Activated T-helper 1 cell treated with anti-CD3 and anti-CD28 coated beads, Interleukin-12 subunit alpha, Interleukin-12 subunit beta, Interleukin-2, Interleukin-4 antibody, amounts not matched to agents 30 ng/mL and 10 ng/mL and 1 ng/mL, durations not matched to agents 14 hours and 24 hours and 36 hours (primary cell): ENCODE measurements at regions not wholly inside any gene's neighbourhood (a gene's known extent, or its start where the extent isn't known, plus 50 kb on each side); places are given as distances from the start of the nearest gene placed in this dataset.
"Not testable (repeated sequence)": the region's sequence is repeated elsewhere in the genome, so short reads cannot be mapped to it uniquely, and the experiment has no call there.

Source experiments
- DNase-seq: peaks from one replicate; pipeline ENCODE4 v3.0.0; 2021; ENCODE audit warnings: low spot score
- H3K27ac Mint-ChIP-seq: one replicate; pipeline ENCODE4 v1.8.0; 2021; ENCODE audit warnings: mild to moderate bottlenecking, mixed read lengths
- H3K27me3 Mint-ChIP-seq: one replicate; pipeline ENCODE4 v1.8.0; 2022; ENCODE audit warnings: mild to moderate bottlenecking, moderate library complexity, mixed read lengths; ENCODE audit not compliant: insufficient read depth
- H3K36me3 Mint-ChIP-seq: one replicate; pipeline ENCODE4 v1.8.0; 2021; ENCODE audit warnings: low read depth, mixed read lengths
- H3K4me1 Mint-ChIP-seq: one replicate; pipeline ENCODE4 v1.8.0; 2021; ENCODE audit warnings: low read depth, mixed read lengths
- H3K4me3 Mint-ChIP-seq: one replicate; pipeline ENCODE4 v1.8.0; 2021; ENCODE audit warnings: mild to moderate bottlenecking, moderate library complexity, mixed read lengths
- H3K9me3 Mint-ChIP-seq: one replicate; pipeline ENCODE4 v1.8.0; 2021; ENCODE audit warnings: mixed read lengths
- intact Hi-C: fragments of 100-400 bp; cut with micrococcal nuclease; formaldehyde crosslinking; loops from one replicate; pipeline ENCODE4 v1.15.1; 2024

DNA sequence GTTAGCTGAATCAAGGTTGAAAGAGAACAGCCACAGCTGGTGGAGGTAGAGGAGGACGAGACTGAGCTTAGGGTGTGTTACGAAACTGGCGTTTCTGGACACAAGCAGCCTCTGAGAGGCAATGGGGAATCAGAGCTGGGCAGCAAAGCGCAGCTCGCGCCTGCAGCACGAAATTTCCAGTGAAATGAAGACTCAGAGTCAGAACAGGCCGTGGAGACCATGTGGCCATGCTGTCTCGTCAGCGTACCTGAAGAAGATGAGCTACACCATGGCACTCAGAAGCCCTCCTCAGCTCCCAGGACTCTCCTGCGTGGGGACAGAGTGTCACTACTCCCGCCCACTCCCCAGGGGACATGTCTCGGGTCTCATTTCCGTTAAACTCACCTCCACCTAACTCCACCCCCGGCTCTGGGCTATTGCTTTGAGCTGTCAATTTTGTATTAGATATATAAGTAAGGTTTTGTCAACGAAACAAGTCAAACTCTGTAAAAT lies 256.9 kb downstream of the ERMARD start:
- no peak for DNase-seq
- Mint-ChIP-seq H3K36me3 (no peaks in the 10 kb centered on the region), H3K4me3 (no peak overlapping the region), H3K9me3 (peaks cover 19% of the 10 kb centered on the region), H3K4me1 (no peaks in the 10 kb centered on the region), H3K27me3 (peaks cover 6% of the 10 kb centered on the region), H3K27ac (no peak overlapping the region)
- intact Hi-C loops, result no loop called here

DNA sequence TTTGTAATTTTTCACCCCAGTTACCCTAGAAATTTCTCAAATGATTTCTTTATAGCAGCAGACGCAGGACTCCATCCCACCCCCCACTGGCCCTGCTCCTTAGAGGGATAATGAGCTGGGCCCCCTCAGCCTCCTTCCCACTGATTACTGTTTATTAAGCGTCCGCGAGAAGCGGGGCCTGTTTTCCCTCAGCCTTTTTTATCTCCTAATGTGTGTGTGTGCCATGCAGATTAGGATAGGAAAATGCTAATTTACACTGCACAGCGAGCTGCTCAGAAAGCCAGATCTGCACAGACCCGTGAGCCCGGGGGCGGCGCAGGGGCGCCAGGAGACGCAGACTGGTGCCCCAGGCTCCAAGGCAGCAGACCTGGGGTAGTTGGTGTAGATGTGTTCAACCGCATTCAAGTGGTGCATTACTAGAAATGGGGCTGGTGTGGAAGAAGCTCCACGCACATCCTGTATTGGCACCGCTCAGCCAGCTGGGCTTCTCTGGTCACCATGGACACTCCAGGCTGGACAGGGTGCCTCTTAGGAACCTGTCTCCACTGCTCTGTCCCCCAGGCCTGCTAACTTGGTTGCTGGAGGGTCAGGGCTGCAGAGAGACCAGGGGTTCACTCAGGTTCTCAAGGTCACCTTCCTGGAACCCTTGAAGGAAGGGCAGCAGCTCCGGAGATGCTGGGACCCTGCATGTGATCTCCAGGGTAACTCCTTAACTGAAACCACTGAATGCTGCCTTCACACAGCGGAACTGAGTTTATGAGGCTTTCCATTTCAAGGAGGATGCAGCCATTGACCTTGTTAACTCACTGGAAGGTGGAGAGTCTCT lies 256.3 kb downstream of the ERMARD start:
- H3K36me3 Mint-ChIP-seq, result no peaks in the 10 kb centered on the region
- intact Hi-C loops, result no loop called here
- DNase-seq, result no peak
- H3K27ac Mint-ChIP-seq, result no peak overlapping the region
- peaks cover 6% of the 10 kb centered on the region for H3K27me3 Mint-ChIP-seq
- H3K4me1 Mint-ChIP-seq, result no peaks in the 10 kb centered on the region
- no peak overlapping the region for H3K4me3 Mint-ChIP-seq
- peaks cover 26% of the 10 kb centered on the region for H3K9me3 Mint-ChIP-seq

GRCh38 chr6:170006900-170007467 lies 255.6 kb downstream of the ERMARD start:
- no peaks in the 10 kb centered on the region for H3K4me1 Mint-ChIP-seq
- no peak for DNase-seq

GRCh38 chr6:170006071-170006899 lies 254.9 kb downstream of the ERMARD start:
- Mint-ChIP-seq H3K27me3 (peaks cover under 1% of the 10 kb centered on the region), H3K4me1 (no peaks in the 10 kb centered on the region), H3K9me3 (peaks cover 32% of the 10 kb centered on the region), H3K27ac (no peak overlapping the region), H3K36me3 (no peaks in the 10 kb centered on the region), H3K4me3 (no peak overlapping the region)
- DNase-seq, result no peak
- intact Hi-C loops, result no loop called here

More at GRCh38 chr6:170006900-170007467, 255.6 kb downstream of the ERMARD start:
- no peak overlapping the region for H3K4me3 Mint-ChIP-seq
- H3K36me3 Mint-ChIP-seq, result no peaks in the 10 kb centered on the region
- peaks cover 5% of the 10 kb centered on the region for H3K27me3 Mint-ChIP-seq
- intact Hi-C loops, result no loop called here
- peaks cover 32% of the 10 kb centered on the region for H3K9me3 Mint-ChIP-seq
- no peak overlapping the region for H3K27ac Mint-ChIP-seq

GRCh38 chr6:170005665-170006064 lies 254.2 kb downstream of the ERMARD start:
- intact Hi-C loops, result no loop called here
- no peaks in the 10 kb centered on the region for H3K27me3 Mint-ChIP-seq
- no peak overlapping the region for H3K4me3 Mint-ChIP-seq

DNA sequence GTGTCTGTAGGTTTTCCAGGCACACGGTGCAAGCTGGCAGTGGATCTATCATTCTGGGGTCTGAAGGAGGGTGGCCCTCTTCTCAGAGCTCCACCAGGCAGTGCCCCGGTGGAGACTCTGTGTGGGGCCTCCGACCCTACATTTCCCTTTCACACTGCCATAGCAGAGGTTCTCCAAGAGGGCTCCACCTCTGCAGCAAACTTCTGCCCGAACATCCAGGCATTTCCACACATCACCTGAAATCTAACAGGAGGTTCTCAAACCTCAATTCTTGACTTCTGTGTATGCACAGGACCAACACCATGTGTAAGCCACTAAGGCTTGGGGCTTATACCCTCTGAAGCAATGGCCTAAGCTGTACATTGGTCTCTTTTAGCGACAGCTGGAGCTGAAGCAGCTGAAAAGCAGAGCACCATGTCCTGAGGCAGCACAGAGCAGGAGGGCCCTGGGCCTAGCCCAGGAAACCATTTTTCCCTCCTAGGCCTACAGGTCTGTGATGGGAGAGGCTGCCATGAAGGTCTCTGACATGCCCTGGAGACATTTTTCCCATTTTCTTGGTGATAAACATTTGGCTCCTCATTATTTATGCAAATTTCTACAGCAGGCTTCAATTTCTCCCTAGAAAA lies 253.3 kb downstream of the ERMARD start:
- no peaks in the 10 kb centered on the region for H3K36me3 Mint-ChIP-seq
- H3K9me3 Mint-ChIP-seq, result peaks cover 32% of the 10 kb centered on the region
- no peaks in the 10 kb centered on the region for H3K4me1 Mint-ChIP-seq
- DNase-seq, result no peak
- no peak overlapping the region for H3K4me3 Mint-ChIP-seq
- no peaks in the 10 kb centered on the region for H3K27me3 Mint-ChIP-seq
- intact Hi-C loops, result no loop called here
- no peak overlapping the region for H3K27ac Mint-ChIP-seq

More at GRCh38 chr6:170005665-170006064, 254.2 kb downstream of the ERMARD start:
- H3K27ac Mint-ChIP-seq, result no peak overlapping the region
- peaks cover 32% of the 10 kb centered on the region for H3K9me3 Mint-ChIP-seq
- no peaks in the 10 kb centered on the region for H3K4me1 Mint-ChIP-seq
- no peak for DNase-seq
- H3K36me3 Mint-ChIP-seq, result no peaks in the 10 kb centered on the region

DNA sequence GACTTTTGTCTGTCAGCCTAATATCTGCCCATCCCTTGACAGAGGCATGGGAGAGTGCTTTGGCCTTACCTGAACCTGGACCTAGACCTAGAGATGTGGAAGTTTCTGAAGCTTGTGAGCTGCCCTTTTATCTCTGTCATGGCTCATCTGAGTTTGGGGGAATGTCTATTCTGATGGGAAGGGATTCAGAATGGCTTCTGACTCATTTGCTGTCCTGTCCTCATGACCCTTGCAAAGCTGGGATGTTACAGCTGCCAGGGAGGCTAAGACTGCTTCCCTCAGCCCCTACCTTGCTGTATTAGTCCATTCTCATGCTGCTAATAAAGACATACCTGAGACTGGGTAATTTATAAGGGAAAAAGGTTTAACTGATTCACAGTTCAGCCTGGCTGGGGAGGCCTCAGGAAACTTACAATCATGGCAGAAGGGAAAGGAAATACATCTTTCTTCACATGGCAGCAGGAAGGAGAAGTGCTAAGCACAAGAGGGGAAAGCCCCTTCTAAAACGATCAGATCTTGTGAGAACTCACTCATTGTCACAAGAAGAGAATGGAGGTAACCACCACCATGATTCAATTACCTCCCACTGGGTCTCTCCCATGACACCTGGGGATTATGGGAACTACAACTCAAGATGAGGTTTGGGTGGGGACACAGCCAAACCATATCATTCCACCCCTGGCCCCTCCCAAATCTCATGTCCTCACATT lies 252.2 kb downstream of the ERMARD start:
- H3K9me3 Mint-ChIP-seq, result peaks cover 32% of the 10 kb centered on the region
- H3K4me1 Mint-ChIP-seq, result no peaks in the 10 kb centered on the region
- intact Hi-C loops, result no loop called here
- no peak overlapping the region for H3K4me3 Mint-ChIP-seq
- no peak for DNase-seq
- H3K27me3 Mint-ChIP-seq, result no peaks in the 10 kb centered on the region
- no peak overlapping the region for H3K27ac Mint-ChIP-seq
- no peaks in the 10 kb centered on the region for H3K36me3 Mint-ChIP-seq

DNA sequence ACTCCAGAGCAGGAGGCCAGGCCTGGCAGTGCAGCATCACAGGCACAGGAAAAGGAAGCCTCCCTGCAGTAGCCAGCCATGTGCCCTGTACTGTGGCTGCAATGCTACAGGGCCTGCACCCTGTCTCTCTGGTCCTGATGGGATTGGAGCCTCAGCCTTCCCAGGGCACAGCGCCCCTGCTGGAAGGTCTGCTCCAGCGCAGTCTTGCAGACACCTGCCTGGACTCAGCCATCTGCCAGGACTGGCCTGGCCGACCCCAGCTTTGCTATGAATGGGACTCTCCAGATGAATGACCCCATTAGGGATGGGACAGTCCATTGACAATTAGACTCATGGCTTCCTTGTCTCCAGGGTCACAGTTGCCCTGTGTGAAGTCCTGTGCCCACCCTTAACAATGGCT lies 251.6 kb downstream of the ERMARD start:
- no peak for DNase-seq
- no peak overlapping the region for H3K4me3 Mint-ChIP-seq

DNA sequence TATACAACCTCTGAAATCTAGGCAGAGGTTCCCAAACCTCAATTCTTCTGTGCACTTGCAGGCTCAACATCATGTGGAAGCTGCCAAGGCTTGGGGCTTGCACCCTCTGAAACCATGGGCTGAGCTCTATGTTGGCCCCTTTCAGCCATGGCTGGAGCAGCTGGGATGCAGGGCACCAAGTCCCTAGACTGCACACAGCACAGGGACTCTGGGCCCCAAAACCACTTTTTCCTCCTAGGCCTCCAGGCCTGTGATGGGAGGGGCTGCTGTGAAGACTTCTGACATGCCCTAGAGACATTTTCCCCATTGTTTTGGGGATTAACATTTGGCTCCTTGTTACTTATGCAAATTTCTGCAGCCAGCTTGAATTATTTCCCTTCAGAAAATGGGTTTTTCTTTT lies 250.4 kb downstream of the ERMARD start:
- peaks cover 32% of the 10 kb centered on the region for H3K9me3 Mint-ChIP-seq
- H3K27me3 Mint-ChIP-seq, H3K4me1 Mint-ChIP-seq, H3K27ac Mint-ChIP-seq, intact Hi-C loops, H3K36me3 Mint-ChIP-seq, H3K4me3 Mint-ChIP-seq, DNase-seq: not testable (repeated sequence)

More for the DNA sequence above, 251.6 kb downstream of the ERMARD start:
- peaks cover 32% of the 10 kb centered on the region for H3K9me3 Mint-ChIP-seq
- no peaks in the 10 kb centered on the region for H3K4me1 Mint-ChIP-seq
- no peaks in the 10 kb centered on the region for H3K27me3 Mint-ChIP-seq
- no peaks in the 10 kb centered on the region for H3K36me3 Mint-ChIP-seq
- intact Hi-C loops, result no loop called here
- no peak overlapping the region for H3K27ac Mint-ChIP-seq

DNA sequence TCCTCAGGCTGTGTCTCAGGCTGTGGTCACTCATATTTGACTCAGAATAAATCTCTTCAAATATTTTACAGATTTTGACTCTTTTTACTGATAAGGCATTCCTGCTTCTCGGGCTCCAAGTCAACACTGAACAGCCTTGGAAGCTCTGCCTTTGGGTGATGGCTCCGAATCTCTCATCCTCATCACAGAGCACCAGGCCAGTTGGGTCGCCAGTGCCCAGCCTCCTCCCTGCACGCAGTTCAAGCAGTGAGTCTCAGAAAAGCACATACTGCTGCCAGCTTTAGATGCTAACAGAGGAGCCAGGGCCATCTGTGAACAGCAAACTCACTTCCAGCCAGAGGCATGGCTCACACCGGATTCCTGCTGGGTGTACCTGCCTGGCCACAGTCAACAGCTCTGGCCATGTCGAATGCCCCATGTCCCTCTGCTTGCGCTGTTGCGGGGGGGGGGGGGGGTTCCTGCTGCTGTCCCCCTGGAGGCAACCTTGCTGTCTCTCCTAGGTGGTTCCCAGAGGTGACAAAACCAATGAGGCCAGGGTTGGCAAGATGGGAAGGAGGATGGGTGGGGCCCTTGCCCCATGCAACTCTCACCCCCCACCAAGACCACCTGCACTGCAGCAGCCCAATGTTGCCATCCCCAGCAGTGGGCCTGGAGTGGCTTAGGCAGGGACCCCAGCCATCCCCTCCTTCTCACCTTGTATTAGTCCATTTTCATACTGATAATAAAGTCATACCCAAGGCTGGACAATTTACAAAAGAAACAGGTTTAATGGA lies 248.8 kb downstream of the ERMARD start:
- no peak for DNase-seq
- H3K4me1 Mint-ChIP-seq, result no peaks in the 10 kb centered on the region
- H3K36me3 Mint-ChIP-seq, result no peaks in the 10 kb centered on the region
- H3K27me3 Mint-ChIP-seq, result no peaks in the 10 kb centered on the region
- H3K27ac Mint-ChIP-seq, result no peak overlapping the region
- no peak overlapping the region for H3K4me3 Mint-ChIP-seq
- H3K9me3 Mint-ChIP-seq, result peaks cover 27% of the 10 kb centered on the region
- intact Hi-C loops, result no loop called here

GRCh38 chr6:169999367-169999766 lies 247.9 kb downstream of the ERMARD start:
- H3K4me1 Mint-ChIP-seq, result no peaks in the 10 kb centered on the region

More at GRCh38 chr6:169999367-169999766, 247.9 kb downstream of the ERMARD start:
- no peak overlapping the region for H3K4me3 Mint-ChIP-seq
- peaks cover 21% of the 10 kb centered on the region for H3K9me3 Mint-ChIP-seq
- H3K27me3 Mint-ChIP-seq, result peaks cover 3% of the 10 kb centered on the region
- no peak for DNase-seq
- H3K27ac Mint-ChIP-seq, result no peak overlapping the region
- no peaks in the 10 kb centered on the region for H3K36me3 Mint-ChIP-seq
- intact Hi-C loops, result no loop called here
